ENCODE measurements at regions not wholly inside any gene's neighbourhood (a gene's known extent, or its start where the extent isn't known, plus 50 kb on each side); places are given as distances from the start of the nearest gene placed in this dataset.

DNA sequence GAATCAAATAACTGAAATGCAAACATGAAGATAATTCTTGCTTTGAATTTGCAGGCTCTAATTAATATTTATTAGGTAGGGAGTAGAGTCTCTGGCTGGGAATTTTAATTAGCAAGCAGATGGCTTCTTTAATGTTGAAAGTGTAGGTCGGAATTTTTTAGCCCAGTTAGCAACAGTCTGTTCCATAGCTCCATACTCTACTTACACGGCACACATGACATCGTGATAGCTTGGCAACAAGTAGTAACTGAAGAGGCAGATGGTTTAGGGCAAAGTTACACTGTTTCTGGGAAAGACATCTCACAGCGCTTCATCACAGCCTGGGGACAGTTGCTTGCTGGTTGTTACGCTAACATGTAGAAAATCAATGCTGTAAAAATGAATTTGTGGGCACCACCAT lies 710.7 kb downstream of the GALC start:
- H3K4me3 ChIP-seq (ENCODE audit: low read depth, low read length), result no peak overlapping the region
- no peak for DNase-seq (ENCODE audit: low read depth)
- TF ChIP-seq, protein P1, sequence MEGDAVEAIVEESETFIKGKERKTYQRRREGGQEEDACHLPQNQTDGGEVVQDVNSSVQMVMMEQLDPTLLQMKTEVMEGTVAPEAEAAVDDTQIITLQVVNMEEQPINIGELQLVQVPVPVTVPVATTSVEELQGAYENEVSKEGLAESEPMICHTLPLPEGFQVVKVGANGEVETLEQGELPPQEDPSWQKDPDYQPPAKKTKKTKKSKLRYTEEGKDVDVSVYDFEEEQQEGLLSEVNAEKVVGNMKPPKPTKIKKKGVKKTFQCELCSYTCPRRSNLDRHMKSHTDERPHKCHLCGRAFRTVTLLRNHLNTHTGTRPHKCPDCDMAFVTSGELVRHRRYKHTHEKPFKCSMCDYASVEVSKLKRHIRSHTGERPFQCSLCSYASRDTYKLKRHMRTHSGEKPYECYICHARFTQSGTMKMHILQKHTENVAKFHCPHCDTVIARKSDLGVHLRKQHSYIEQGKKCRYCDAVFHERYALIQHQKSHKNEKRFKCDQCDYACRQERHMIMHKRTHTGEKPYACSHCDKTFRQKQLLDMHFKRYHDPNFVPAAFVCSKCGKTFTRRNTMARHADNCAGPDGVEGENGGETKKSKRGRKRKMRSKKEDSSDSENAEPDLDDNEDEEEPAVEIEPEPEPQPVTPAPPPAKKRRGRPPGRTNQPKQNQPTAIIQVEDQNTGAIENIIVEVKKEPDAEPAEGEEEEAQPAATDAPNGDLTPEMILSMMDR (IDR thresholded peaks at IDR 0.05; ENCODE audit: insufficient read depth, low read length), result no peak

DNA sequence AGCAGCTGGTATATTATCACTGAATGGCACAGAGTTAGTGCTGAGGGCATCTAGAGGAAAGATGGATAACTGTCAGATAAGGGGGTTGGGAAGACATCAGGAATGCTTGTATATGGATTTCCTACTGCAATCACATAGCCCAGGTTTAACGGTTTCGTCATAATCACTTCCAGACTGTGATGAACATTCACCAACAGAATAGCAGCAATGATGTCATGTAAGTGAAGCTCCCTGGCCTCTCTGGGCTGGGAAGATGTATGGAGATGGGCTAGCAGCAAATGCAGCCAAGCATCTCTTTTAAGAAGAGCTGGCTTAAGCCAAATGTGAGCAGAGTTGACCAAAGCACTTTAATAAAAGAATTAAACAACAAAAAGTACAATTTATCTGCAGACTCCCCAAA lies 714.6 kb downstream of the GALC start:
- TF ChIP-seq, protein P1 (IDR thresholded peaks at IDR 0.05; ENCODE audit: insufficient read depth, low read length), result no peak
- DNase-seq (ENCODE audit: low read depth), result no peak
- no peak overlapping the region for H3K4me3 ChIP-seq (ENCODE audit: low read depth, low read length)

DNA sequence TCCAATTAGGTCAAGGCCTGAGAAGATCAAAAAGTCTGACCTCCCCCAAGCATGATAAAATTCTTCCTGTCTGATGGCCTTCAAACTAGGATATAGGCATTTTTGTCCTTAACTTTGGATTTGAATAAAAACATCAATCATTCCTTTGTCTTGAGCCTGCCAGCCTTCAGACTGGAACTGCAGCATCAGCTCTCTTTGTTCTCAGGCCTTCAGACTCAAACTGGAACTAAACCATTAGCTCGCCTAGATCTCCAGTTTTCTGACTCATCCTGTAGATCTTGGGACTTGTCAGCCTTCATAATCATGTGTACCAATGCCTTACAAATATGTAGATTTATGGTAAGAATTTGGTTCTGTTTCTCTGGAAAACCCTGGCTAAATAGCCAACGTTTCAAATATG lies 721.7 kb downstream of the GALC start:
- no peak for DNase-seq (ENCODE audit: low read depth)
- TF ChIP-seq, protein P1 (IDR thresholded peaks at IDR 0.05; ENCODE audit: insufficient read depth, low read length), result no peak
- no peak overlapping the region for H3K4me3 ChIP-seq (ENCODE audit: low read depth, low read length)

DNA sequence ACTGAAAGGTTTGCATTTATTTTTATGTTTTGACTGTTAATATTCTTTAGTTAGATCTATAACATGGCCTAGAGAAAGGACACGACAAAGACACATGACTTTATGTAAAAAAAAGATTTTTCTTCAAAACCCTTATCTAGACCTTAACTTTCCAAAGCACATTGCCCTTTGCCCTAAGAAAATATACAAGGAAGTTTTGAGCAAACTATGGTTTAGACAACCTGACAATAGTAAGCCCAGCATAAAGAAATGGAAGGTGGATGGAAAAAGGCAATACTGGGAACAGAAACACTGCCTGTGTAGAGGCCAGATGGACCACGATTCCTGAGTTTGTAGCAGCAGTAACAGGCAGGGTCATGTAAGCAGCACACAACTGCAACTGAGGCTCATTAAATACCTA lies 724.0 kb downstream of the GALC start:
- no peak for DNase-seq (ENCODE audit: low read depth)
- TF ChIP-seq, protein P1 (IDR thresholded peaks at IDR 0.05; ENCODE audit: insufficient read depth, low read length), result no peak
- H3K4me3 ChIP-seq (ENCODE audit: low read depth, low read length), result no peak overlapping the region

DNA sequence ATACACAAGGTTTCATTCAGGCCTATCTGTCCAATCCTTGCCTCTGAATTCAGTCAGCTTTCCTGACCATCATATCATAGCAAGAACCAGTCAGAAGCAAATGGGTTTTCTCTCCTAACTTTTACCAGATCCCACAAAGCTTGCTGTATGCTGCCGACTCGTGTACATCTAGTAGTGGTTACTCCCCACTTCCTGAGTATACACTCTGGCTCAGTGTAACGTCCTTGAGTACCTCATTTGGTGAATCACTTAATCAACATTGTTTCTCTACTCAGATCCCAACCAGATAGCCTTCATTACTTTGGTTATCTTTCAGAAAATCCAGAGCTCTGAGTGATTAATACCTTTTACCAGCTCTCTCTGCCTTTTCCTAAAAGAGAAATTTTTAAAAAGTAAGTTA lies 728.2 kb downstream of the GALC start:
- no peak for DNase-seq (ENCODE audit: low read depth)

DNA sequence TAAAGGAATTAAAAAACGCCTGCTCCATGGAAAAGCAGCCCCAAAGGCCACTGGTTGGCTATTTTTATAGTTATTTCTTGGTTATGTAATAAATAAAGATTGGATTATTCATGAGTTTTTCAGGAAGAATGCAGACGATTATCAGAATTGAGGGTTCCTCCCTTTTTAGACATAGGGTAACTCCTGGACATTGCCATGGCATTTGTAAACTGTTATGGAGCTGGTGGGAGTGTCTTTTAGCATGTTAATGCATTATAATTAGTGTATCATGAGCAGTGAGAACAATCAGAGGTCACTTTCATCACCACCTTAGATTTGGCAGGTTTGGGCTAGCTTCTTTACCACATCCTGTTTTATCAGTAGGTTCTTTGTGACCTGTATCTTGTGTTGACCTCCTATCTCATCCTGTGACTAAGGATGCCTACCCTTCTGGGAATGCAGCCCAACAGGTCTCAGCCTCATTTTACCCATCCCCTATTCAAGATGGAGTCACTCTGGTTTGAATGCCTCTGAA lies 728.7 kb downstream of the GALC start:
- H3K4me3 ChIP-seq (ENCODE audit: low read depth, low read length), result no peak overlapping the region
- DNase-seq (ENCODE audit: low read depth), result no peak
- TF ChIP-seq, protein P1 (IDR thresholded peaks at IDR 0.05; ENCODE audit: insufficient read depth, low read length), result no peak

More for the DNA sequence above, 728.2 kb downstream of the GALC start:
- TF ChIP-seq, protein P1 (IDR thresholded peaks at IDR 0.05; ENCODE audit: insufficient read depth, low read length), result no peak
- no peak overlapping the region for H3K4me3 ChIP-seq (ENCODE audit: low read depth, low read length)

DNA sequence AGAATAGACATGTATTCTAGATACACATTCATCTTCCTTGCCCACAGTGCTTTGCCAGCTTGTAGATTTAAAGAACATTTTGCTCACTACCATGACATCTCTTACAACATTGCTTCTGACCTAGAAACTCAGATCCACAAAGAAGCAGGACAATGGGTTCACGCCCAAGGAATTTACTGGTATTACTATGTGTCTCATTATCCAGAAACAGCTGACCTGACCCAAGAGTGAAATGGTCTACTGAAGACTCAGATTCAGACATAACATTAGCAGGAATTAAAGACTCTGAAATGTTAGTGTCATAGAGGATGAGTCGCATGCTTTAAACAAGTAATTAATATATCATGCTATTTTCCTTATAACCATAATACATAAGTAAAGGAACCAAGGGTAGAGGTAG lies 731.4 kb downstream of the GALC start:
- DNase-seq (ENCODE audit: low read depth), result no peak
- no peak overlapping the region for H3K4me3 ChIP-seq (ENCODE audit: low read depth, low read length)
- TF ChIP-seq, protein P1 (IDR thresholded peaks at IDR 0.05; ENCODE audit: insufficient read depth, low read length), result no peak
